ENCODE measurements at regions not wholly inside any gene's neighbourhood (a gene's known extent, or its start where the extent isn't known, plus 50 kb on each side); places are given as distances from the start of the nearest gene placed in this dataset.

DNA sequence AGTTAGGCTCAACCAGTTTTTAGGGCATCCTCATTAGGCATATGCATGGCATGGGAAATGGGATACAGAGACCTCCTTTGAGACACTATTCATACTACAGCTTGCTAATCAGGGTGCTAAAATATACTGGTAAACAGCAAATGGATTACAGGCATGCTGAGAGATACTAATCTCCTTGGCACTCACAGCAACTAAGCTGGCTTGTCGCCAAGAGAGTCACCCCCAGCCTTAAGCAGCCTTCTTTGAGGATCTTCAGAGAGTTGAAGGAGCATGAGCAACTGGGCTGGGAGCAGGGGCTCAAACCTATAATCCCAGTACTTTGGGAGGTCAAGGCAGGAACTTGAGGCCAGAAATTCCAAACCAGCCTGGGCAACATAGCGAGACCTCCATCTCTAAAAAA, 120.1 kb upstream of the NR5A2 start:
- H3K27me3 ChIP-seq = no peaks in the 10 kb centered on the region
- no peak for DNase-seq (ENCODE audit: low spot score in 2 of 2)
- no peaks in the 10 kb centered on the region for H3K36me3 ChIP-seq
- no peak overlapping the region for H3K27ac ChIP-seq
- H3K4me1 ChIP-seq = no peaks in the 10 kb centered on the region
- TF ChIP-seq POLR2AphosphoS5 (IDR thresholded peaks at IDR 0.05) (no peak), POLR2A (IDR thresholded peaks at IDR 0.05) (no peak), EP300 (IDR thresholded peaks at IDR 0.05) (no peak)
- TF ChIP-seq, protein P1, sequence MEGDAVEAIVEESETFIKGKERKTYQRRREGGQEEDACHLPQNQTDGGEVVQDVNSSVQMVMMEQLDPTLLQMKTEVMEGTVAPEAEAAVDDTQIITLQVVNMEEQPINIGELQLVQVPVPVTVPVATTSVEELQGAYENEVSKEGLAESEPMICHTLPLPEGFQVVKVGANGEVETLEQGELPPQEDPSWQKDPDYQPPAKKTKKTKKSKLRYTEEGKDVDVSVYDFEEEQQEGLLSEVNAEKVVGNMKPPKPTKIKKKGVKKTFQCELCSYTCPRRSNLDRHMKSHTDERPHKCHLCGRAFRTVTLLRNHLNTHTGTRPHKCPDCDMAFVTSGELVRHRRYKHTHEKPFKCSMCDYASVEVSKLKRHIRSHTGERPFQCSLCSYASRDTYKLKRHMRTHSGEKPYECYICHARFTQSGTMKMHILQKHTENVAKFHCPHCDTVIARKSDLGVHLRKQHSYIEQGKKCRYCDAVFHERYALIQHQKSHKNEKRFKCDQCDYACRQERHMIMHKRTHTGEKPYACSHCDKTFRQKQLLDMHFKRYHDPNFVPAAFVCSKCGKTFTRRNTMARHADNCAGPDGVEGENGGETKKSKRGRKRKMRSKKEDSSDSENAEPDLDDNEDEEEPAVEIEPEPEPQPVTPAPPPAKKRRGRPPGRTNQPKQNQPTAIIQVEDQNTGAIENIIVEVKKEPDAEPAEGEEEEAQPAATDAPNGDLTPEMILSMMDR (IDR thresholded peaks at IDR 0.05) = no peak
- H3K4me3 ChIP-seq = no peak overlapping the region
- no peaks in the 10 kb centered on the region for H3K9me3 ChIP-seq
- 65% methylated on average over 2 of the region's 2 CpGs for WGBS

- H3K27ac ChIP-seq = no peak overlapping the region
These were observed 118.4 kb upstream of the NR5A2 start for GRCh38 chr1:199909137-199909536.

GRCh38 chr1:199913318-199913717, 114.2 kb upstream of the NR5A2 start:
- H3K27me3 ChIP-seq = no peaks in the 10 kb centered on the region
- H3K9me3 ChIP-seq = no peaks in the 10 kb centered on the region
- no peak overlapping the region for H3K27ac ChIP-seq
- H3K36me3 ChIP-seq = no peaks in the 10 kb centered on the region
- H3K4me3 ChIP-seq = no peak overlapping the region
- no peak for DNase-seq (ENCODE audit: low spot score in 2 of 2)
- 61% methylated on average over 3 of the region's 3 CpGs for WGBS
- TF ChIP-seq, protein P1 (IDR thresholded peaks at IDR 0.05) = no peak
- TF ChIP-seq EP300 (IDR thresholded peaks at IDR 0.05) = no peak
- TF ChIP-seq POLR2A (IDR thresholded peaks at IDR 0.05) = no peak
- TF ChIP-seq POLR2AphosphoS5 (IDR thresholded peaks at IDR 0.05) = no peak
- no peaks in the 10 kb centered on the region for H3K4me1 ChIP-seq

More at GRCh38 chr1:199909137-199909536, 118.4 kb upstream of the NR5A2 start:
- Histone ChIP-seq H3K4me3 (no peak overlapping the region), H3K9me3 (no peaks in the 10 kb centered on the region), H3K27me3 (no peaks in the 10 kb centered on the region), H3K4me1 (no peaks in the 10 kb centered on the region), H3K36me3 (no peaks in the 10 kb centered on the region)
- no peak for DNase-seq (ENCODE audit: low spot score in 2 of 2)
- TF ChIP-seq, protein P1 (IDR thresholded peaks at IDR 0.05) = no peak
- no peak for TF ChIP-seq POLR2AphosphoS5 (IDR thresholded peaks at IDR 0.05)
- no peak for TF ChIP-seq EP300 (IDR thresholded peaks at IDR 0.05)
- no peak for TF ChIP-seq POLR2A (IDR thresholded peaks at IDR 0.05)
- WGBS = 30% methylated on average over 5 of the region's 5 CpGs

DNA sequence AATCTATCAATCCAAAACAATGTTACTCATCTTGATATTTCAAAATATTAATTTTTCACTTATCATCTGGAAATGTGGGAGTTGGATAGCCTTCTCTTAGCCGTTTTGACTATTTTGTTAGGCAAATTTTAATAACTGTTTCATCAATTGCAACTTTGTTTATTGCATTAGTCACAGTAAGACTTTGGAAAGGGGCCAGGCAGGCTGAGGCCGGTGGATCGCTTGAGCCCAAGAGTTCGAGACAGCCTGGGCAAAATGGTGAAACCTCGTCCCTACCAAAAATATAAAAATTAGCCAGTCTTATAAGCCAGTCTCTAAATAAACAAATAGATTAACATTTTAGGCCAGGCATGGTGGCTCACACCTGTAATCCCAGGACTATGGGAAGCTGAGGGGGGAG, 113.0 kb upstream of the NR5A2 start:
- Histone ChIP-seq H3K27me3 (no peaks in the 10 kb centered on the region), H3K4me1 (no peaks in the 10 kb centered on the region), H3K27ac (no peak overlapping the region), H3K9me3 (no peaks in the 10 kb centered on the region), H3K4me3 (no peak overlapping the region), H3K36me3 (no peaks in the 10 kb centered on the region)
- TF ChIP-seq EP300 (IDR thresholded peaks at IDR 0.05) (no peak), POLR2A (IDR thresholded peaks at IDR 0.05) (no peak), POLR2AphosphoS5 (IDR thresholded peaks at IDR 0.05) (no peak)
- TF ChIP-seq, protein P1 (IDR thresholded peaks at IDR 0.05) = no peak
- WGBS = 74% methylated on average over 5 of the region's 5 CpGs
- no peak for DNase-seq (ENCODE audit: low spot score in 2 of 2)

- WGBS = 38% methylated on average over 2 of the region's 2 CpGs
- no peaks in the 10 kb centered on the region for H3K4me1 ChIP-seq
These were observed 109.2 kb upstream of the NR5A2 start for GRCh38 chr1:199918196-199918769.

More at GRCh38 chr1:199918196-199918769, 109.2 kb upstream of the NR5A2 start:
- DNase-seq (ENCODE audit: low spot score in 2 of 2) = no peak
- TF ChIP-seq EP300 (IDR thresholded peaks at IDR 0.05) (no peak), POLR2AphosphoS5 (IDR thresholded peaks at IDR 0.05) (no peak), POLR2A (IDR thresholded peaks at IDR 0.05) (no peak)
- TF ChIP-seq, protein P1 (IDR thresholded peaks at IDR 0.05) = no peak
- no peaks in the 10 kb centered on the region for H3K9me3 ChIP-seq
- H3K27me3 ChIP-seq = no peaks in the 10 kb centered on the region
- H3K27ac ChIP-seq = no peak overlapping the region
- H3K36me3 ChIP-seq = no peaks in the 10 kb centered on the region
- no peak overlapping the region for H3K4me3 ChIP-seq

Data from suprapubic skin (tissue), 4 donors.